ENCODE measurements at regions not wholly inside any gene's neighbourhood (a gene's known extent, or its start where the extent isn't known, plus 50 kb on each side); places are given as distances from the start of the nearest gene placed in this dataset.
A peak's percentile ranks its signal among the peaks of the same experiment; 100 is the strongest.
"Not testable (repeated sequence)": the region's sequence is repeated elsewhere in the genome, so short reads cannot be mapped to it uniquely, and the experiment has no call there.

DNA sequence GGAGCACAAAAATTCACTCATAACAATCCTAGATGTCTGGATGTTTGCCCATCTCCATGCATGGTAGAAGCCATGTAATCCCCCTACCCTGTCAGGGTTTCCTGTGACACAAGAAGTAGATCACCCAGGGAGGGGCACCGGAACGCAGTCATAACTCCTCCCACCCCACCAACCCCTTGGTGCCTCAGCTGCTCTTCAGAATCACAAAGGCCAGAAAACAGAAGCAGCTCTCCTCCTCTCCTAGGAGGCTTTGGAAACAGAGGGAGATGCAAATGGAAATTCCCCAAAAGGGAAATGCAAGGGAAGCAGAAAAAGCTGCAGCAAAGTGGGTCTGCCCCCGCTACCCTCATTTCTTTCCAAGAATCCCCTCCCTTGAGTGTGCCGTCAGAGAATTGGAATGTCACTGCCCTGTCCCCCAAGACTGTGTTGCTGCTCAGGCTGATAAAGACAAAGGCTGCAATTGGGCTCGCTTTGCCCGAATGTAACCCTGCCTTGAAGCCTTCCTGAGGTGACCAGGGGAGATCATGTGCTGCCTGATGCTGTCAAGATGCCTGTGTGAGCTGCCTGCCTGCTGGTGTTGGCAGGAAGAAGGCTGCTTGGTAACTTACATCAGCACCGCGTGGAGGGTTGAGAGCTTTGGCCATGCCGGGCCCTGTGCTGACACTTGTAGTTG lies 65.5 kb upstream of the ABCA1 start:
- intact Hi-C loops (cut with DNase I), result no loop called here
- peaks cover 35% of the 10 kb centered on the region for H3K4me1 ChIP-seq
- H3K4me3 ChIP-seq, result no peak overlapping the region
- no peak for TF ChIP-seq POLR2A (IDR thresholded peaks at IDR 0.05)
- TF ChIP-seq, protein P1, sequence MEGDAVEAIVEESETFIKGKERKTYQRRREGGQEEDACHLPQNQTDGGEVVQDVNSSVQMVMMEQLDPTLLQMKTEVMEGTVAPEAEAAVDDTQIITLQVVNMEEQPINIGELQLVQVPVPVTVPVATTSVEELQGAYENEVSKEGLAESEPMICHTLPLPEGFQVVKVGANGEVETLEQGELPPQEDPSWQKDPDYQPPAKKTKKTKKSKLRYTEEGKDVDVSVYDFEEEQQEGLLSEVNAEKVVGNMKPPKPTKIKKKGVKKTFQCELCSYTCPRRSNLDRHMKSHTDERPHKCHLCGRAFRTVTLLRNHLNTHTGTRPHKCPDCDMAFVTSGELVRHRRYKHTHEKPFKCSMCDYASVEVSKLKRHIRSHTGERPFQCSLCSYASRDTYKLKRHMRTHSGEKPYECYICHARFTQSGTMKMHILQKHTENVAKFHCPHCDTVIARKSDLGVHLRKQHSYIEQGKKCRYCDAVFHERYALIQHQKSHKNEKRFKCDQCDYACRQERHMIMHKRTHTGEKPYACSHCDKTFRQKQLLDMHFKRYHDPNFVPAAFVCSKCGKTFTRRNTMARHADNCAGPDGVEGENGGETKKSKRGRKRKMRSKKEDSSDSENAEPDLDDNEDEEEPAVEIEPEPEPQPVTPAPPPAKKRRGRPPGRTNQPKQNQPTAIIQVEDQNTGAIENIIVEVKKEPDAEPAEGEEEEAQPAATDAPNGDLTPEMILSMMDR (IDR thresholded peaks at IDR 0.05), result no peak
- peak; percentile 54 for ATAC-seq
- H3K27me3 ChIP-seq, result no peaks in the 10 kb centered on the region
- peak; percentile 43 to 79 (median 73) for DNase-seq
- no peaks in the 10 kb centered on the region for H3K9me3 ChIP-seq
- peak overlapping the region; percentile 64 to 99 (median 95) for H3K27ac ChIP-seq
- H3K36me3 ChIP-seq (replicated peaks in 1 of 2; ENCODE audit: insufficient read depth in 1 of 2, low read depth in 2 of 2), result no peaks in the 10 kb centered on the region
- WGBS, 2 donors, result 43 to 64% methylated on average over 7 to 9 of the region's 9 CpGs

DNA sequence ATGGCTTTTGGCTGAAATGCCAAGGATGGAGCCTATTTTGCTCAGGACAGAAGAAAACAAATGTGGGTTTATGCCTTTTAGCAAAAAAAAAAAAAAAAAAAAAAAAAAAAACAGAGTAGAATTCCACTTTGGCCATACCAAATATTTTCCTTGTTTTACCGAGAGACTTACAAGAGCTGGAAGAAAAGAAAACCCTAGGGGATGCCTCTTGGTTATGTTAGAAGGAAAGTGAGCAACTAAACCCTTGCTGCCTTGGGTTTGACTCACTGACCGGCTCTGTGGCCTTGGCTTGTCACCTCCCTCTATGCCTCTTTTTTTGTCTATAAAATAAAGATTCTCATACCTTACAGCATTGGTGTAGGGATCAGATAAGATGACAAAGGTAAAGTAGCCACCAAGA lies 69.6 kb upstream of the ABCA1 start:
- H3K27ac ChIP-seq, result no peak overlapping the region
- H3K4me1 ChIP-seq, result peaks cover 18% of the 10 kb centered on the region
- WGBS, 2 donors, result 77 to 80% methylated on average over 2 of the region's 2 CpGs
- intact Hi-C loops (cut with DNase I), result no loop called here
- H3K9me3 ChIP-seq, result no peaks in the 10 kb centered on the region
- H3K36me3 ChIP-seq (replicated peaks in 1 of 2; ENCODE audit: insufficient read depth in 1 of 2, low read depth in 2 of 2), result no peaks in the 10 kb centered on the region
- DNase-seq (no peak), ATAC-seq (no peak)
- no peaks in the 10 kb centered on the region for H3K27me3 ChIP-seq
- H3K4me3 ChIP-seq, result no peak overlapping the region
- TF ChIP-seq, protein P1 (IDR thresholded peaks at IDR 0.05), result no peak
- TF ChIP-seq POLR2A (IDR thresholded peaks at IDR 0.05), result no peak

DNA sequence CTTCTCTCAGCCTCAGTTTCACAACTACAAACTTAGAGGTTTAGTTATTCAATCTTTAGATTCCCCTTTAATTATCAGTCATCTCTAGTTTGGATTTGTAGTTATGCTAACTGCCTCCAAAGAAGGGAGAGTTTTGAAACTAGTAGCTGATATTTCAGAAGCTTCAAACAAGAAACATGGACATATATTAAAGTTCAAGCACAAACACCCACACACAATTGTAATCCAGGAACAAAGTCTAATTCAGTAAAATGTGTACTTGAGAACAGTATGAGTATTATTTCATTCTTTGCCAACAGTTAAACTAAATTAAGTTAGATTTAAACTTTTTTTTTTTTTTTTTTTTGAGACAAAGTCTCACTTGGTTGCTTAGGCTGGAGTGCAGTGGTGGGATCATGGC lies 71.2 kb upstream of the ABCA1 start:
- ATAC-seq (no peak), DNase-seq (no peak)
- Histone ChIP-seq H3K4me1 (peaks cover 2% of the 10 kb centered on the region), H3K4me3 (no peak overlapping the region), H3K36me3 (replicated peaks in 1 of 2; ENCODE audit: insufficient read depth in 1 of 2, low read depth in 2 of 2) (no peaks in the 10 kb centered on the region), H3K27ac (no peak overlapping the region), H3K9me3 (no peaks in the 10 kb centered on the region), H3K27me3 (no peaks in the 10 kb centered on the region)
- intact Hi-C loops (cut with DNase I), result no loop called here
- TF ChIP-seq POLR2A (IDR thresholded peaks at IDR 0.05), result no peak
- TF ChIP-seq, protein P1 (IDR thresholded peaks at IDR 0.05), result no peak

DNA sequence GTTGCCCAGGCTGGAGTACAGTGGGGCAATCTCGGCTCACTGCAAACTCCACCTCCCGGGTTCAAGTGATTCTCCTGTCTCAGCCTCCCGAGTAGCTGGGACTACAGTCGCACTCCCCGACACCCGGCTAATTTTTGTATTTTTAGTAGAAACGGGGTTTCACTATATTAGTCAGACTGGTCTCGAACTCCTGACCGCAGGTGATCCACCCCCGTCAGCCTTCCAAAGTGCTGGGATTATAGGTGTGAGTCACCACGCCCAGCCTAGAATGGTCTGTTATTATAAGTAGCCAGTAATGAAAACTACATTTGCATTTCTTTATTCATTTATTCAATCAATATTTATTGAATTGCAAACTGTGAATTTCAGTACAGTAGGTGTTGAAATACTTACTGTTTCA lies 72.6 kb upstream of the ABCA1 start:
- ATAC-seq; H3K27me3 ChIP-seq; H3K9me3 ChIP-seq; DNase-seq; H3K36me3 ChIP-seq (replicated peaks in 1 of 2; ENCODE audit: insufficient read depth in 1 of 2, low read depth in 2 of 2); H3K27ac ChIP-seq; H3K4me1 ChIP-seq; H3K4me3 ChIP-seq; intact Hi-C loops (cut with DNase I): not testable (repeated sequence)
- WGBS, 2 donors, result 92 to 93% methylated on average over 11 of the region's 11 CpGs

DNA sequence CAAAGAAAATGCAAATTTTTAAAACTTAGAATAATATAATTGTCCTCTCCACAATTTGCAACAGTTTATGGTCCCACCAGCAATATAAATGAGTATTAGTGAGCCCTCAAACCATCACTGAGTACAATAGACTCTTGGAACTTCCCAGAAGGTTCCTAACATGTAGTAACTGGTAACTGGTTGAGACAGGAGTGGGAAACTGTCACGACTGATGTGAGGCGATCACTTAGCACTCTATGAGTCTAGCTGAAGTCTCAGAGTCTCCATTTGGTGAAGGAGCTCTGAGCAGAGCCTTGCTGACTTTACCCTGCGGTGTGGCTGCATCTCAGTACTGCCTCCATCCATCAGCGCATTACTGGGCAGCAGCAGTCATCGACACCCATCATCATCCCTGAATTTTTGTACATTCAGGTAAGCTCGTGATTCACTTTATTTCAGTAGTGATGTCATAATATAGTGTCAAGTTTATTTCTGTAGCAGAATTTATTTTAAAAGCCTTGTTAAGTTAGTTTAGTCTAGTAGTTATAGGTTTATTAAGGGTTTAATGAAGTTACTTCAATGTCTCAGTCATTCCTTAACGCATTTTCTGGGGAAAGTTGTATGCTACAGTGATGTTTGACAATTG lies 76.6 kb upstream of the ABCA1 start:
- ATAC-seq (no peak), DNase-seq (no peak)
- WGBS, 2 donors, result 82% methylated on average over 7 of the region's 7 CpGs
- intact Hi-C loops (cut with DNase I), result no loop called here
- H3K4me1 ChIP-seq, result no peaks in the 10 kb centered on the region
- H3K27me3 ChIP-seq, result no peaks in the 10 kb centered on the region
- no peaks in the 10 kb centered on the region for H3K9me3 ChIP-seq
- no peak for TF ChIP-seq POLR2A (IDR thresholded peaks at IDR 0.05)
- TF ChIP-seq, protein P1 (IDR thresholded peaks at IDR 0.05), result no peak
- no peaks in the 10 kb centered on the region for H3K36me3 ChIP-seq (replicated peaks in 1 of 2; ENCODE audit: insufficient read depth in 1 of 2, low read depth in 2 of 2)
- no peak overlapping the region for H3K4me3 ChIP-seq
- H3K27ac ChIP-seq, result no peak overlapping the region

Measured in body of pancreas (tissue), 4 donors.